GM12892 (cell line): ENCODE measurements at regions not wholly inside any gene's neighbourhood (a gene's known extent, or its start where the extent isn't known, plus 50 kb on each side); places are given as distances from the start of the nearest gene placed in this dataset.

ENCODE experiments used
- DNase-seq: peaks from one replicate; pipeline ENCODE4 v3.0.0; 2011; ENCODE audit not compliant: insufficient read length
- FAIRE-seq: peaks from 2 replicates; lab custom pipeline; 2011; peaks lifted over from hg19 to GRCh38; lab: Jason Lieb, UNC
- POLR2A ChIP-seq: IDR thresholded peaks from 2 replicates; pipeline ENCODE4 v1.6.1; 2011; ENCODE audit warnings: low read depth, low read length, control low read depth
- POLR2AphosphoS5 ChIP-seq: IDR thresholded peaks from 2 replicates; pipeline ENCODE4 v1.6.1; 2011; ENCODE audit warnings: low read depth, low read length, control low read depth
- TAF1 ChIP-seq: IDR thresholded peaks from 2 replicates; pipeline ENCODE4 v1.6.1; 2011; ENCODE audit warnings: low read depth, mild to moderate bottlenecking, control low read depth, low read length, borderline replicate concordance

GRCh38 chr10:124346831-124347230 lies 71.9 kb downstream of the OAT start:
- no peak for FAIRE-seq
- TF ChIP-seq POLR2A (no peak), POLR2AphosphoS5 (no peak), TAF1 (no peak)

GRCh38 chr10:124345521-124345920 lies 73.2 kb downstream of the OAT start:
- no peak for FAIRE-seq
- TF ChIP-seq POLR2AphosphoS5 (no peak), TAF1 (no peak), POLR2A (no peak)
- no peak for DNase-seq

More at GRCh38 chr10:124346831-124347230, 71.9 kb downstream of the OAT start:
- no peak for DNase-seq

GRCh38 chr10:124344931-124345330 lies 73.8 kb downstream of the OAT start:
- TF ChIP-seq POLR2AphosphoS5: no peak
- TF ChIP-seq TAF1: no peak
- no peak for TF ChIP-seq POLR2A
- FAIRE-seq (no peak), DNase-seq (no peak)

GRCh38 chr10:124344266-124344590 lies 74.5 kb downstream of the OAT start:
- DNase-seq (no peak), FAIRE-seq (no peak)
- TF ChIP-seq TAF1: no peak
- TF ChIP-seq POLR2A: no peak
- no peak for TF ChIP-seq POLR2AphosphoS5

GRCh38 chr10:124343351-124344265 lies 75.1 kb downstream of the OAT start:
- DNase-seq: no peak
- FAIRE-seq: no peak

GRCh38 chr10:124342821-124343170 lies 75.9 kb downstream of the OAT start:
- no peak for TF ChIP-seq TAF1
- TF ChIP-seq POLR2A: no peak
- TF ChIP-seq POLR2AphosphoS5: no peak
- no peak for FAIRE-seq
- DNase-seq: no peak

More at GRCh38 chr10:124343351-124344265, 75.1 kb downstream of the OAT start:
- TF ChIP-seq POLR2A (no peak), POLR2AphosphoS5 (no peak), TAF1 (no peak)

GRCh38 chr10:124342136-124342820 lies 76.4 kb downstream of the OAT start:
- FAIRE-seq (no peak), DNase-seq (no peak)
- TF ChIP-seq POLR2A: no peak
- no peak for TF ChIP-seq POLR2AphosphoS5
- TF ChIP-seq TAF1: no peak

- DNase-seq: no peak
- TF ChIP-seq TAF1 (no peak), POLR2AphosphoS5 (no peak), POLR2A (no peak)
- FAIRE-seq: peak; percentile 83
Measured at GRCh38 chr10:124341768-124342135, 77.0 kb downstream of the OAT start.

- DNase-seq: no peak
- TF ChIP-seq TAF1: no peak
- no peak for TF ChIP-seq POLR2AphosphoS5
- no peak for TF ChIP-seq POLR2A
- FAIRE-seq: peak; percentile 57
Measured at GRCh38 chr10:124340033-124340760, 78.5 kb downstream of the OAT start.

GRCh38 chr10:124339119-124340032 lies 79.3 kb downstream of the OAT start:
- FAIRE-seq (peak; percentile 36), DNase-seq (no peak)
- TF ChIP-seq POLR2A (no peak), TAF1 (no peak), POLR2AphosphoS5 (no peak)

- DNase-seq: no peak
Measured at GRCh38 chr10:124338276-124338925, 80.3 kb downstream of the OAT start.

More at GRCh38 chr10:124338276-124338925, 80.3 kb downstream of the OAT start:
- TF ChIP-seq TAF1 (no peak), POLR2AphosphoS5 (no peak), POLR2A (no peak)
- no peak for FAIRE-seq
